NCI-H128 (cell line): ENCODE measurements at regions not wholly inside any gene's neighbourhood (a gene's known extent, or its start where the extent isn't known, plus 50 kb on each side); places are given as distances from the start of the nearest gene placed in this dataset.

Source experiments
- DNase-seq: peaks from one replicate; lab custom pipeline; 2025; ENCODE audit not compliant: unreplicated experiment; lab: John Stamatoyannopoulos, UW

GRCh38 chr10:21264271-21264670 lies 261.2 kb downstream of the SKIDA1 start:
- DNase-seq, result no peak

- no peak for DNase-seq
These were observed 261.6 kb downstream of the SKIDA1 start for GRCh38 chr10:21263839-21264238.

- no peak for DNase-seq
These were observed 262.1 kb downstream of the SKIDA1 start for GRCh38 chr10:21263263-21263803.

- no peak for DNase-seq
These were observed 263.6 kb downstream of the SKIDA1 start for GRCh38 chr10:21261842-21262294.

- DNase-seq, result no peak
These were observed 264.9 kb downstream of the SKIDA1 start for GRCh38 chr10:21260506-21261149.

GRCh38 chr10:21260066-21260465 lies 265.4 kb downstream of the SKIDA1 start:
- DNase-seq, result no peak

GRCh38 chr10:21257919-21258318 lies 267.6 kb downstream of the SKIDA1 start:
- DNase-seq, result no peak

- no peak for DNase-seq
These were observed 268.3 kb downstream of the SKIDA1 start for GRCh38 chr10:21257191-21257590.

GRCh38 chr10:21249435-21249834 lies 276.0 kb downstream of the SKIDA1 start:
- DNase-seq, result no peak

GRCh38 chr10:21247592-21247991 lies 277.9 kb downstream of the SKIDA1 start:
- DNase-seq, result no peak

- DNase-seq, result no peak
These were observed 279.3 kb downstream of the SKIDA1 start for GRCh38 chr10:21246178-21246577.

GRCh38 chr10:21243748-21244257 lies 281.7 kb downstream of the SKIDA1 start:
- DNase-seq, result no peak

GRCh38 chr10:21242915-21243314 lies 282.6 kb downstream of the SKIDA1 start:
- DNase-seq, result no peak

- no peak for DNase-seq
These were observed 286.8 kb downstream of the SKIDA1 start for GRCh38 chr10:21238717-21239116.

GRCh38 chr10:21238044-21238443 lies 287.4 kb downstream of the SKIDA1 start:
- no peak for DNase-seq

GRCh38 chr10:21234761-21235160 lies 290.7 kb downstream of the SKIDA1 start:
- DNase-seq, result no peak

- DNase-seq, result no peak
These were observed 295.3 kb downstream of the SKIDA1 start for GRCh38 chr10:21230219-21230618.

- DNase-seq, result no peak
These were observed 307.6 kb downstream of the SKIDA1 start for GRCh38 chr10:21217748-21218367.

GRCh38 chr10:21217107-21217506 lies 308.4 kb downstream of the SKIDA1 start:
- no peak for DNase-seq

- no peak for DNase-seq
These were observed 311.2 kb downstream of the SKIDA1 start for GRCh38 chr10:21214329-21214728.

- DNase-seq, result no peak
These were observed 312.1 kb downstream of the SKIDA1 start for GRCh38 chr10:21213381-21213780.

GRCh38 chr10:21212912-21213311 lies 312.6 kb downstream of the SKIDA1 start:
- no peak for DNase-seq
